ENCODE measurements at regions not wholly inside any gene's neighbourhood (a gene's known extent, or its start where the extent isn't known, plus 50 kb on each side); places are given as distances from the start of the nearest gene placed in this dataset.
A peak's percentile ranks its signal among the peaks of the same experiment; 100 is the strongest.

GRCh38 chr2:120434492-120435308 lies 88.8 kb downstream of the INHBB start:
- TF ChIP-seq, protein P1, sequence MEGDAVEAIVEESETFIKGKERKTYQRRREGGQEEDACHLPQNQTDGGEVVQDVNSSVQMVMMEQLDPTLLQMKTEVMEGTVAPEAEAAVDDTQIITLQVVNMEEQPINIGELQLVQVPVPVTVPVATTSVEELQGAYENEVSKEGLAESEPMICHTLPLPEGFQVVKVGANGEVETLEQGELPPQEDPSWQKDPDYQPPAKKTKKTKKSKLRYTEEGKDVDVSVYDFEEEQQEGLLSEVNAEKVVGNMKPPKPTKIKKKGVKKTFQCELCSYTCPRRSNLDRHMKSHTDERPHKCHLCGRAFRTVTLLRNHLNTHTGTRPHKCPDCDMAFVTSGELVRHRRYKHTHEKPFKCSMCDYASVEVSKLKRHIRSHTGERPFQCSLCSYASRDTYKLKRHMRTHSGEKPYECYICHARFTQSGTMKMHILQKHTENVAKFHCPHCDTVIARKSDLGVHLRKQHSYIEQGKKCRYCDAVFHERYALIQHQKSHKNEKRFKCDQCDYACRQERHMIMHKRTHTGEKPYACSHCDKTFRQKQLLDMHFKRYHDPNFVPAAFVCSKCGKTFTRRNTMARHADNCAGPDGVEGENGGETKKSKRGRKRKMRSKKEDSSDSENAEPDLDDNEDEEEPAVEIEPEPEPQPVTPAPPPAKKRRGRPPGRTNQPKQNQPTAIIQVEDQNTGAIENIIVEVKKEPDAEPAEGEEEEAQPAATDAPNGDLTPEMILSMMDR (IDR thresholded peaks at IDR 0.05) = no peak
- TF ChIP-seq POLR2A (IDR thresholded peaks at IDR 0.05) = no peak
- ATAC-seq = no peak
- no peaks in the 10 kb centered on the region for H3K36me3 ChIP-seq
- H3K9me3 ChIP-seq = no peaks in the 10 kb centered on the region
- H3K4me3 ChIP-seq = no peak overlapping the region
- 76% methylated on average over 10 of the region's 22 CpGs for WGBS (ENCODE audit: insufficient coverage, low coverage, low lambda C conversion rate, missing lambda C conversion rate)
- no peaks in the 10 kb centered on the region for H3K27me3 ChIP-seq
- intact Hi-C loops (cut with DNase I) = loop anchor here (10.0 kb wide), 2 partner anchors 80 to 240 kb away; no protein-coding TSS in a partner anchor
- DNase-seq = peak in 1 of 3 donors; percentile 36
- H3K4me1 ChIP-seq = no peaks in the 10 kb centered on the region
- no peak overlapping the region for H3K27ac ChIP-seq

- WGBS (ENCODE audit: insufficient coverage, low coverage, low lambda C conversion rate, missing lambda C conversion rate) = 95% methylated on average over 4 of the region's 11 CpGs
- no peaks in the 10 kb centered on the region for H3K9me3 ChIP-seq
- DNase-seq (peak in 1 of 3 donors; percentile 20), ATAC-seq (no peak)
- H3K27me3 ChIP-seq = no peaks in the 10 kb centered on the region
- TF ChIP-seq, protein P1 (IDR thresholded peaks at IDR 0.05) = no peak
- no peak for TF ChIP-seq POLR2A (IDR thresholded peaks at IDR 0.05)
- H3K36me3 ChIP-seq = no peaks in the 10 kb centered on the region
- intact Hi-C loops (cut with DNase I) = loop anchor here (10.0 kb wide), 2 partner anchors 81 to 239 kb away; no protein-coding TSS in a partner anchor
- H3K4me1 ChIP-seq = no peaks in the 10 kb centered on the region
- H3K4me3 ChIP-seq = no peak overlapping the region
- no peak overlapping the region for H3K27ac ChIP-seq
Observed at GRCh38 chr2:120435671-120436459, 89.9 kb downstream of the INHBB start.

DNA sequence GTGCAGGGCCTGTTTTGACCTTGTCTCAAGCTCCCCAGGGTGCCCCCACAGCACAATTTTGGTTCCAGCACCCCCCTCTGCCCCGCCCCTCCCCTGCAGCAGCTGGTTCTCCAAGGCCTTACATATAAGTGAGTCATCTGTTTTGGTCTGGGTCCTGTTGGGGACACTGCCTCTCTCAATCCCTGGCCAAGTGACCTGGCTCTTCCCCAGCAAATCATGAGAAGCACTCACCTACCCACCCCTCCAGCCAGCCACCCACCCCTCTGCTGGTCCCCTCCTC lies 90.5 kb downstream of the INHBB start:
- H3K27ac ChIP-seq = no peak overlapping the region
- H3K4me1 ChIP-seq = no peaks in the 10 kb centered on the region
- no peaks in the 10 kb centered on the region for H3K36me3 ChIP-seq
- H3K27me3 ChIP-seq = no peaks in the 10 kb centered on the region
- no peaks in the 10 kb centered on the region for H3K9me3 ChIP-seq
- intact Hi-C loops (cut with DNase I) = loop anchor here (10.0 kb wide), 2 partner anchors 82 to 238 kb away; no protein-coding TSS in a partner anchor
- no peak for DNase-seq
- ATAC-seq = no peak
- H3K4me3 ChIP-seq = no peak overlapping the region
- WGBS (ENCODE audit: insufficient coverage, low coverage, low lambda C conversion rate, missing lambda C conversion rate) = no CpG with 5 or more reads among the region's 1 CpG
- no peak for TF ChIP-seq POLR2A (IDR thresholded peaks at IDR 0.05)
- TF ChIP-seq, protein P1 (IDR thresholded peaks at IDR 0.05) = no peak

GRCh38 chr2:120436885-120437603 lies 91.1 kb downstream of the INHBB start:
- intact Hi-C loops (cut with DNase I) = loop anchor here (10.0 kb wide), 2 partner anchors 82 to 238 kb away; no protein-coding TSS in a partner anchor
- H3K4me3 ChIP-seq = no peak overlapping the region
- H3K27me3 ChIP-seq = no peaks in the 10 kb centered on the region
- peaks cover 0 to 4% (median under 1%) of the 10 kb centered on the region in 4 donors for H3K4me1 ChIP-seq
- H3K36me3 ChIP-seq = no peaks in the 10 kb centered on the region
- WGBS (ENCODE audit: insufficient coverage, low coverage, low lambda C conversion rate, missing lambda C conversion rate) = 88% methylated on average over 3 of the region's 7 CpGs
- H3K9me3 ChIP-seq = no peaks in the 10 kb centered on the region
- ATAC-seq (peak; percentile 73 to 86 (median 83)), DNase-seq (peak in 1 of 3 donors; percentile 29)
- no peak overlapping the region for H3K27ac ChIP-seq
- no peak for TF ChIP-seq POLR2A (IDR thresholded peaks at IDR 0.05)
- TF ChIP-seq, protein P1 (IDR thresholded peaks at IDR 0.05) = peak; percentile 49 to 67 (median 61)
